HEK293T (cell line): ENCODE measurements at regions not wholly inside any gene's neighbourhood (a gene's known extent, or its start where the extent isn't known, plus 50 kb on each side); places are given as distances from the start of the nearest gene placed in this dataset.

Experiments used
- L3MBTL2 ChIP-seq: fragments of 450-650 bp; conservative IDR thresholded peaks from 2 replicates; pipeline ENCODE4 v1.6.1; 2016; ENCODE audit warnings: mild to moderate bottlenecking
- LEF1 ChIP-seq: fragments of 450-650 bp; IDR thresholded peaks from 2 replicates; pipeline ENCODE4 v1.6.1; 2017; ENCODE audit warnings: mild to moderate bottlenecking, borderline replicate concordance
- NFRKB ChIP-seq: fragments of 450-650 bp; IDR thresholded peaks from 2 replicates; pipeline ENCODE4 v1.6.1; 2016; ENCODE audit warnings: mild to moderate bottlenecking, moderate library complexity
- SUZ12 ChIP-seq: fragments of 450-650 bp; IDR thresholded peaks from 2 replicates; pipeline ENCODE4 v1.6.1; 2016; ENCODE audit warnings: mild to moderate bottlenecking

GRCh38 chr1:181181792-181182585 lies 93.5 kb downstream of the IER5 start:
- no peak for TF ChIP-seq LEF1
- TF ChIP-seq L3MBTL2, result no peak
- no peak for TF ChIP-seq SUZ12
- TF ChIP-seq NFRKB, result no peak
